Lower leg skin (tissue), 3 donors: ENCODE measurements at regions not wholly inside any gene's neighbourhood (a gene's known extent, or its start where the extent isn't known, plus 50 kb on each side); places are given as distances from the start of the nearest gene placed in this dataset.

Experiments used
- POLR2A ChIP-seq, 2 donors: fragments of 450-650 bp; IDR thresholded peaks; one replicate each; pipeline ENCODE4 v1.6.1; 2016 to 2017; ENCODE audit warnings: antibody characterized with exemption in 2 of 2, mild to moderate bottlenecking in 1 of 2, moderate library complexity in 1 of 2
- TF ChIP-seq, protein P1 (sequence below), 3 donors: fragments of 450-650 bp; IDR thresholded peaks; one replicate each; pipeline ENCODE4 v1.5.1; 2016; ENCODE audit warnings: antibody characterized with exemption in 3 of 3, mild to moderate bottlenecking in 3 of 3, moderate library complexity in 2 of 3

GRCh38 chr3:127064391-127065137 is 81.6 kb downstream of the PLXNA1 start:
- TF ChIP-seq, protein P1, sequence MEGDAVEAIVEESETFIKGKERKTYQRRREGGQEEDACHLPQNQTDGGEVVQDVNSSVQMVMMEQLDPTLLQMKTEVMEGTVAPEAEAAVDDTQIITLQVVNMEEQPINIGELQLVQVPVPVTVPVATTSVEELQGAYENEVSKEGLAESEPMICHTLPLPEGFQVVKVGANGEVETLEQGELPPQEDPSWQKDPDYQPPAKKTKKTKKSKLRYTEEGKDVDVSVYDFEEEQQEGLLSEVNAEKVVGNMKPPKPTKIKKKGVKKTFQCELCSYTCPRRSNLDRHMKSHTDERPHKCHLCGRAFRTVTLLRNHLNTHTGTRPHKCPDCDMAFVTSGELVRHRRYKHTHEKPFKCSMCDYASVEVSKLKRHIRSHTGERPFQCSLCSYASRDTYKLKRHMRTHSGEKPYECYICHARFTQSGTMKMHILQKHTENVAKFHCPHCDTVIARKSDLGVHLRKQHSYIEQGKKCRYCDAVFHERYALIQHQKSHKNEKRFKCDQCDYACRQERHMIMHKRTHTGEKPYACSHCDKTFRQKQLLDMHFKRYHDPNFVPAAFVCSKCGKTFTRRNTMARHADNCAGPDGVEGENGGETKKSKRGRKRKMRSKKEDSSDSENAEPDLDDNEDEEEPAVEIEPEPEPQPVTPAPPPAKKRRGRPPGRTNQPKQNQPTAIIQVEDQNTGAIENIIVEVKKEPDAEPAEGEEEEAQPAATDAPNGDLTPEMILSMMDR (IDR thresholded peaks at IDR 0.05), result no peak
- TF ChIP-seq POLR2A (IDR thresholded peaks at IDR 0.05), result no peak
